Esophagus squamous epithelium (tissue), 4 donors: ENCODE measurements at regions not wholly inside any gene's neighbourhood (a gene's known extent, or its start where the extent isn't known, plus 50 kb on each side); places are given as distances from the start of the nearest gene placed in this dataset.

Source experiments
- CTCF ChIP-seq, 6 experiments: fragments of 450-650 bp in 4 of 6; fragments of 200-600 bp in 2 of 6; sonication (generic) in 2 of 6; IDR thresholded peaks; one replicate each; pipeline ENCODE4 v1.5.1; 2016 to 2019; ENCODE audit warnings: antibody characterized with exemption in 6 of 6, mild to moderate bottlenecking in 4 of 6, moderate library complexity in 4 of 6
- POLR2A ChIP-seq, 4 donors: fragments of 450-650 bp; IDR thresholded peaks; one replicate each; pipeline ENCODE4 v1.6.1; 2017; ENCODE audit warnings: antibody characterized with exemption in 4 of 4, mild to moderate bottlenecking in 4 of 4, moderate library complexity in 3 of 4

- TF ChIP-seq CTCF (IDR thresholded peaks at IDR 0.05) (no peak), POLR2A (IDR thresholded peaks at IDR 0.05) (no peak)
Measured at GRCh38 chr20:4591975-4592315, 94.3 kb upstream of the PRNP start.
